Endothelial cell of umbilical vein (primary cell): ENCODE measurements at regions not wholly inside any gene's neighbourhood (a gene's known extent, or its start where the extent isn't known, plus 50 kb on each side); places are given as distances from the start of the nearest gene placed in this dataset.

Source experiments
- CTCF ChIP-seq, 2 donors: IDR thresholded peaks; 1 replicate in 1 of 2; 2 replicates in 1 of 2; pipeline ENCODE4 v1.5.1; 2011; ENCODE audit warnings: low read length in 2 of 2, mild to moderate bottlenecking in 2 of 2, moderate library complexity in 2 of 2, control low read depth in 1 of 2, inconsistent platforms in 1 of 2, low read depth in 1 of 2; ENCODE audit not compliant: insufficient read depth in 1 of 2; ENCODE audit errors: extremely low read depth in 1 of 2
- EZH2 ChIP-seq: IDR thresholded peaks from 2 replicates; pipeline ENCODE4 v1.6.1; 2012; ENCODE audit warnings: borderline replicate concordance, low read depth, mild to moderate bottlenecking, moderate library complexity, low read length, inconsistent platforms; ENCODE audit not compliant: severe bottlenecking
- GATA2 ChIP-seq: IDR thresholded peaks from 2 replicates; pipeline ENCODE4 v1.7.0; 2011; ENCODE audit warnings: low read depth, mild to moderate bottlenecking, moderate library complexity, mixed read lengths, low read length; ENCODE audit not compliant: insufficient read length, insufficient read depth
- JUN ChIP-seq: IDR thresholded peaks from 2 replicates; pipeline ENCODE4 v1.6.1; 2011; ENCODE audit warnings: borderline replicate concordance, low read depth; ENCODE audit not compliant: insufficient read length, insufficient read depth
- MAX ChIP-seq: IDR thresholded peaks from 2 replicates; pipeline ENCODE4 v1.6.1; 2011; ENCODE audit not compliant: insufficient read depth, insufficient read length
- POLR2A ChIP-seq: IDR thresholded peaks from 2 replicates; pipeline ENCODE4 v1.6.1; 2012; ENCODE audit warnings: low read depth, mild to moderate bottlenecking, control low read depth, low read length
- POLR2AphosphoS5 ChIP-seq: IDR thresholded peaks from 2 replicates; pipeline ENCODE4 v1.6.1; 2012; ENCODE audit warnings: low read depth, mild to moderate bottlenecking, control low read depth, low read length, moderate library complexity; ENCODE audit not compliant: insufficient read depth

GRCh38 chr16:73390936-73391335 is 343.0 kb upstream of the ZFHX3 start:
- TF ChIP-seq POLR2A: no peak
- TF ChIP-seq CTCF (IDR thresholded peaks at IDR 0.05; ENCODE audit: extremely low read depth in 1 of 2, insufficient read depth in 1 of 2, low read depth in 1 of 2, low read length in 2 of 2): no peak
- no peak for TF ChIP-seq EZH2
- no peak for TF ChIP-seq JUN
- no peak for TF ChIP-seq MAX
- no peak for TF ChIP-seq POLR2AphosphoS5
- TF ChIP-seq GATA2: no peak
